ENCODE measurements at regions not wholly inside any gene's neighbourhood (a gene's known extent, or its start where the extent isn't known, plus 50 kb on each side); places are given as distances from the start of the nearest gene placed in this dataset.

- no peak for DNase-seq
- Histone ChIP-seq H3K4me2 (ENCODE audit: low read depth, low read length) (no peak overlapping the region), H4K20me1 (ENCODE audit: insufficient read depth, low read length) (no peaks in the 10 kb centered on the region), H2AFZ (ENCODE audit: low read length) (no peak overlapping the region), H3K79me2 (ENCODE audit: low read length) (no peaks in the 10 kb centered on the region), H3K9me2 (replicated peaks; ENCODE audit: insufficient read depth, low read length) (no peaks in the 10 kb centered on the region), H3K4me1 (ENCODE audit: low read length) (no peaks in the 10 kb centered on the region), H3F3A (ENCODE audit: insufficient read depth, low read length) (no peaks in the 10 kb centered on the region), H3K4me3 (ENCODE audit: low read length) (no peak overlapping the region), H3K27ac (ENCODE audit: low read length) (no peak overlapping the region), H3K9me3 (replicated peaks; ENCODE audit: insufficient read depth, low read length) (no peaks in the 10 kb centered on the region), H3K27me3 (replicated peaks; ENCODE audit: insufficient read depth, low read length) (peaks cover 16% of the 10 kb centered on the region), H3K36me3 (replicated peaks; ENCODE audit: insufficient read depth, low read length) (no peaks in the 10 kb centered on the region), H3K9ac (ENCODE audit: low read length) (no peak overlapping the region)
- no peak for TF ChIP-seq EZH2 (optimal IDR thresholded peaks at IDR 0.05; ENCODE audit: low read depth, low read length)
- no peak for TF ChIP-seq CTCF (IDR thresholded peaks at IDR 0.05; ENCODE audit: low read length)
- no peak for TF ChIP-seq EZH2phosphoT487 (IDR thresholded peaks at IDR 0.05; ENCODE audit: low read length)
Measured at GRCh38 chr19:30775956-30776355, 403.8 kb downstream of the ZNF536 start.

DNA sequence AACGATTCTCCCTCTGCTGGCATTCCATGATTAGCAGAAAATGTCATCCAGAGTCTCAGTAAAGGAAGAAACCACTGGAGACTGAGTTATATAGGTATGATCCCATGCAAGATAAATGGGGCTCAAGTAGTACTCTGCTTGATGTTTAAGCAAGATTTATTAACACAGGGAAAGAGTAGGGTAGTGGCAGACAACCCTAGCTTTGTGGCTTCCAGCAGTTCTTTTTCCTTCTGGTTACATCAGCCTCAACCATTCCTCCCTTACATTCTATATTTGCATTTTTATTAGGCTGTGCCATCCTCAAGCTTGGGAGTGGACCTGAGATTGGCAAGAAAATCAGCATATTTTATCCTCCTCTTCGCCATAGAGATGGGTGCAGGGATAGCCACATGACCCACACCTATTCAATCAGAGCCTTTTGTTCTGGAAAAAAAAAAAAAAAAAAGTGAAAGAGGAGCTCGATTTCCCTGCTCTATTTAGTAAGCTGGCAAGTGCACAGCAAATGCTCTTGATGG lies 402.1 kb downstream of the ZNF536 start:
- Histone ChIP-seq H3K79me2 (ENCODE audit: low read length) (no peaks in the 10 kb centered on the region), H4K20me1 (ENCODE audit: insufficient read depth, low read length) (no peaks in the 10 kb centered on the region), H3K4me2 (ENCODE audit: low read depth, low read length) (no peak overlapping the region), H3K4me1 (ENCODE audit: low read length) (no peaks in the 10 kb centered on the region), H3K4me3 (ENCODE audit: low read length) (no peak overlapping the region), H3K27me3 (replicated peaks; ENCODE audit: insufficient read depth, low read length) (peaks cover 15% of the 10 kb centered on the region), H3K27ac (ENCODE audit: low read length) (no peak overlapping the region), H3K9me3 (replicated peaks; ENCODE audit: insufficient read depth, low read length) (no peaks in the 10 kb centered on the region), H3K9ac (ENCODE audit: low read length) (no peak overlapping the region), H3K9me2 (replicated peaks; ENCODE audit: insufficient read depth, low read length) (no peaks in the 10 kb centered on the region), H3K36me3 (replicated peaks; ENCODE audit: insufficient read depth, low read length) (no peaks in the 10 kb centered on the region), H2AFZ (ENCODE audit: low read length) (no peak overlapping the region), H3F3A (ENCODE audit: insufficient read depth, low read length) (no peaks in the 10 kb centered on the region)
- no peak for TF ChIP-seq CTCF (IDR thresholded peaks at IDR 0.05; ENCODE audit: low read length)
- TF ChIP-seq EZH2 (optimal IDR thresholded peaks at IDR 0.05; ENCODE audit: low read depth, low read length): no peak
- TF ChIP-seq EZH2phosphoT487 (IDR thresholded peaks at IDR 0.05; ENCODE audit: low read length): no peak
- no peak for DNase-seq

DNA sequence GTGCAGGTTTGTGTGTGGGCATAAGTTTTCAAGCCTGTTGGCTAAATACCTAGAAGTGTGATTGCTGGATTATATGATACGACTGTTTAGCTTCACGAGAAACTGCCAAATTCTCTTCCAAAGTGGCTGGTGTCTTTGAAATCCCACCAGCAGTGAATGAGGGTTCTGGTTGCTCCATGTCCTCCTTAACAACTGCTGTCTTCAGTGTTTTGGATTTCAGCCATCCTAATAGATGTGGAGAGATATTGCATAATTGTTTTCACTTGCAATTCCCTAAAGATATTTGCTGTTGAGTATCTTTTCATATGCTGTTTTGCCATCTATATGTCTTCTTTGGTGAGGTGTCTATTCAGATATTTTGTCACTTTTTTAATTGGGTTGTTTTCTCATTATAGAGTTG lies 390.5 kb downstream of the ZNF536 start:
- no peak overlapping the region for H3K4me3 ChIP-seq (ENCODE audit: low read length)
- H3K4me1 ChIP-seq (ENCODE audit: low read length): no peaks in the 10 kb centered on the region
- H3K27me3 ChIP-seq (replicated peaks; ENCODE audit: insufficient read depth, low read length): peaks cover 30% of the 10 kb centered on the region
- H3K9me3 ChIP-seq (replicated peaks; ENCODE audit: insufficient read depth, low read length): no peaks in the 10 kb centered on the region
- H3K9me2 ChIP-seq (replicated peaks; ENCODE audit: insufficient read depth, low read length): no peaks in the 10 kb centered on the region
- H3K79me2 ChIP-seq (ENCODE audit: low read length): no peaks in the 10 kb centered on the region
- DNase-seq: no peak
- no peaks in the 10 kb centered on the region for H4K20me1 ChIP-seq (ENCODE audit: insufficient read depth, low read length)
- no peaks in the 10 kb centered on the region for H3K36me3 ChIP-seq (replicated peaks; ENCODE audit: insufficient read depth, low read length)
- no peak overlapping the region for H3K4me2 ChIP-seq (ENCODE audit: low read depth, low read length)
- H3K9ac ChIP-seq (ENCODE audit: low read length): no peak overlapping the region
- H2AFZ ChIP-seq (ENCODE audit: low read length): no peak overlapping the region
- no peak overlapping the region for H3K27ac ChIP-seq (ENCODE audit: low read length)
- TF ChIP-seq EZH2phosphoT487 (IDR thresholded peaks at IDR 0.05; ENCODE audit: low read length) (no peak), EZH2 (optimal IDR thresholded peaks at IDR 0.05; ENCODE audit: low read depth, low read length) (no peak), CTCF (IDR thresholded peaks at IDR 0.05; ENCODE audit: low read length) (no peak)
- no peaks in the 10 kb centered on the region for H3F3A ChIP-seq (ENCODE audit: insufficient read depth, low read length)

Measured in MM.1S (cell line).